ENCODE measurements at regions not wholly inside any gene's neighbourhood (a gene's known extent, or its start where the extent isn't known, plus 50 kb on each side); places are given as distances from the start of the nearest gene placed in this dataset.

GRCh38 chr2:104476075-104476474 is 377.8 kb upstream of the POU3F3 start:
- no peak overlapping the region for H3K9ac ChIP-seq
- no peak overlapping the region for H3K4me2 ChIP-seq (ENCODE audit: low read length)
- no peaks in the 10 kb centered on the region for H3K27me3 ChIP-seq (ENCODE audit: control insufficient read depth, insufficient read depth, low read length)
- H3K4me1 ChIP-seq, result no peaks in the 10 kb centered on the region
- H3K36me3 ChIP-seq (ENCODE audit: control insufficient read depth, insufficient read depth, low read length), result no peaks in the 10 kb centered on the region
- H3K27ac ChIP-seq, result no peak overlapping the region
- no peaks in the 10 kb centered on the region for H3K9me3 ChIP-seq (ENCODE audit: control insufficient read depth, low read length)
- no peak overlapping the region for H2AFZ ChIP-seq
- no peaks in the 10 kb centered on the region for H3K79me2 ChIP-seq
- H3K4me3 ChIP-seq (ENCODE audit: low read depth, low read length), result no peak overlapping the region
- no peak for TF ChIP-seq CTCF (IDR thresholded peaks at IDR 0.05)

GRCh38 chr2:104476563-104476988 is 377.3 kb upstream of the POU3F3 start:
- Histone ChIP-seq H3K27me3 (ENCODE audit: control insufficient read depth, insufficient read depth, low read length) (no peaks in the 10 kb centered on the region), H2AFZ (no peak overlapping the region), H3K79me2 (no peaks in the 10 kb centered on the region), H3K4me1 (no peaks in the 10 kb centered on the region), H3K4me2 (ENCODE audit: low read length) (no peak overlapping the region), H3K9me3 (ENCODE audit: control insufficient read depth, low read length) (no peaks in the 10 kb centered on the region), H3K27ac (no peak overlapping the region), H3K36me3 (ENCODE audit: control insufficient read depth, insufficient read depth, low read length) (no peaks in the 10 kb centered on the region), H3K9ac (no peak overlapping the region), H3K4me3 (ENCODE audit: low read depth, low read length) (no peak overlapping the region)
- TF ChIP-seq CTCF (IDR thresholded peaks at IDR 0.05), result no peak

GRCh38 chr2:104481341-104481740 is 372.6 kb upstream of the POU3F3 start:
- Histone ChIP-seq H3K4me1 (no peaks in the 10 kb centered on the region), H3K27ac (no peak overlapping the region), H3K9me3 (ENCODE audit: control insufficient read depth, low read length) (no peaks in the 10 kb centered on the region), H3K79me2 (no peaks in the 10 kb centered on the region), H3K4me3 (ENCODE audit: low read depth, low read length) (no peak overlapping the region), H2AFZ (no peak overlapping the region), H3K9ac (no peak overlapping the region), H3K27me3 (ENCODE audit: control insufficient read depth, insufficient read depth, low read length) (no peaks in the 10 kb centered on the region), H3K36me3 (ENCODE audit: control insufficient read depth, insufficient read depth, low read length) (no peaks in the 10 kb centered on the region), H3K4me2 (ENCODE audit: low read length) (no peak overlapping the region)
- TF ChIP-seq CTCF (IDR thresholded peaks at IDR 0.05), result no peak

GRCh38 chr2:104487366-104487765 is 366.5 kb upstream of the POU3F3 start:
- no peaks in the 10 kb centered on the region for H3K4me1 ChIP-seq
- no peak overlapping the region for H2AFZ ChIP-seq
- H3K79me2 ChIP-seq, result no peaks in the 10 kb centered on the region
- H3K4me3 ChIP-seq (ENCODE audit: low read depth, low read length), result no peak overlapping the region
- TF ChIP-seq CTCF (IDR thresholded peaks at IDR 0.05), result no peak
- H3K27ac ChIP-seq, result no peak overlapping the region
- no peaks in the 10 kb centered on the region for H3K9me3 ChIP-seq (ENCODE audit: control insufficient read depth, low read length)
- H3K36me3 ChIP-seq (ENCODE audit: control insufficient read depth, insufficient read depth, low read length), result no peaks in the 10 kb centered on the region
- H3K4me2 ChIP-seq (ENCODE audit: low read length), result no peak overlapping the region
- H3K27me3 ChIP-seq (ENCODE audit: control insufficient read depth, insufficient read depth, low read length), result no peaks in the 10 kb centered on the region
- H3K9ac ChIP-seq, result no peak overlapping the region

- no peak overlapping the region for H2AFZ ChIP-seq
- no peak overlapping the region for H3K27ac ChIP-seq
- H3K9me3 ChIP-seq (ENCODE audit: control insufficient read depth, low read length), result no peaks in the 10 kb centered on the region
- H3K9ac ChIP-seq, result no peak overlapping the region
- H3K4me1 ChIP-seq, result no peaks in the 10 kb centered on the region
- H3K79me2 ChIP-seq, result no peaks in the 10 kb centered on the region
- TF ChIP-seq CTCF (IDR thresholded peaks at IDR 0.05), result no peak
- H3K27me3 ChIP-seq (ENCODE audit: control insufficient read depth, insufficient read depth, low read length), result no peaks in the 10 kb centered on the region
- no peaks in the 10 kb centered on the region for H3K36me3 ChIP-seq (ENCODE audit: control insufficient read depth, insufficient read depth, low read length)
- H3K4me3 ChIP-seq (ENCODE audit: low read depth, low read length), result no peak overlapping the region
- no peak overlapping the region for H3K4me2 ChIP-seq (ENCODE audit: low read length)
Measured at GRCh38 chr2:104493698-104494097, 360.2 kb upstream of the POU3F3 start.
